NCI-H2227 treated with DMSO at 0.1 percent for 48 hours (cell line): ENCODE measurements at regions not wholly inside any gene's neighbourhood (a gene's known extent, or its start where the extent isn't known, plus 50 kb on each side); places are given as distances from the start of the nearest gene placed in this dataset.
"Not testable (repeated sequence)": the region's sequence is repeated elsewhere in the genome, so short reads cannot be mapped to it uniquely, and the experiment has no call there.

Experiments used
- DNase-seq: peaks from one replicate; lab custom pipeline; 2025; lab: John Stamatoyannopoulos, UW

- DNase-seq: no peak
Observed at GRCh38 chr4:114296126-114296525, 302.5 kb upstream of the UGT8 start.

- DNase-seq: no peak
Observed at GRCh38 chr4:114302472-114302871, 296.1 kb upstream of the UGT8 start.

GRCh38 chr4:114304046-114304445 lies 294.6 kb upstream of the UGT8 start:
- DNase-seq: no peak

GRCh38 chr4:114304567-114304966 lies 294.0 kb upstream of the UGT8 start:
- DNase-seq: no peak

- DNase-seq: no peak
Observed at GRCh38 chr4:114306946-114307345, 291.7 kb upstream of the UGT8 start.

- no peak for DNase-seq
Observed at GRCh38 chr4:114310296-114310925, 288.2 kb upstream of the UGT8 start.

- DNase-seq: no peak
Observed at GRCh38 chr4:114311787-114312186, 286.8 kb upstream of the UGT8 start.

- no peak for DNase-seq
Observed at GRCh38 chr4:114312338-114312737, 286.3 kb upstream of the UGT8 start.

GRCh38 chr4:114316789-114317188 lies 281.8 kb upstream of the UGT8 start:
- no peak for DNase-seq

- DNase-seq: no peak
Observed at GRCh38 chr4:114317564-114317963, 281.0 kb upstream of the UGT8 start.

- no peak for DNase-seq
Observed at GRCh38 chr4:114318309-114318708, 280.3 kb upstream of the UGT8 start.

GRCh38 chr4:114320126-114320525 lies 278.5 kb upstream of the UGT8 start:
- no peak for DNase-seq

GRCh38 chr4:114321366-114321765 lies 277.2 kb upstream of the UGT8 start:
- DNase-seq: no peak

- no peak for DNase-seq
Observed at GRCh38 chr4:114323841-114324240, 274.8 kb upstream of the UGT8 start.

GRCh38 chr4:114326358-114326757 lies 272.2 kb upstream of the UGT8 start:
- DNase-seq: no peak

- no peak for DNase-seq
Observed at GRCh38 chr4:114332119-114332518, 266.5 kb upstream of the UGT8 start.

- not testable (repeated sequence) for DNase-seq
Observed at GRCh38 chr4:114334363-114334762, 264.2 kb upstream of the UGT8 start.

- DNase-seq: no peak
Observed at GRCh38 chr4:114334884-114335330, 263.7 kb upstream of the UGT8 start.

GRCh38 chr4:114335339-114335738 lies 263.3 kb upstream of the UGT8 start:
- DNase-seq: no peak

GRCh38 chr4:114343015-114343414 lies 255.6 kb upstream of the UGT8 start:
- DNase-seq: no peak

GRCh38 chr4:114349543-114350175 lies 248.9 kb upstream of the UGT8 start:
- DNase-seq: no peak

GRCh38 chr4:114358901-114359300 lies 239.7 kb upstream of the UGT8 start:
- DNase-seq: no peak

GRCh38 chr4:114361249-114361648 lies 237.4 kb upstream of the UGT8 start:
- DNase-seq: no peak

- DNase-seq: no peak
Observed at GRCh38 chr4:114364857-114365256, 233.8 kb upstream of the UGT8 start.
